Parathyroid adenoma (tissue), 2 donors: ENCODE measurements at regions not wholly inside any gene's neighbourhood (a gene's known extent, or its start where the extent isn't known, plus 50 kb on each side); places are given as distances from the start of the nearest gene placed in this dataset.
A peak's percentile ranks its signal among the peaks of the same experiment; 100 is the strongest.
"Not testable (repeated sequence)": the region's sequence is repeated elsewhere in the genome, so short reads cannot be mapped to it uniquely, and the experiment has no call there.

Source experiments
- H2AFZ ChIP-seq: fragments of 300-600 bp; sonication (generic); one replicate; pipeline ENCODE4 v1.7.0; 2017; ENCODE audit warnings: antibody characterized with exemption, mild to moderate bottlenecking
- H3K27ac ChIP-seq: fragments of 300-600 bp; sonication (generic); one replicate; pipeline ENCODE4 v1.7.0; 2017
- H3K27me3 ChIP-seq: fragments of 300-600 bp; sonication (generic); one replicate; pipeline ENCODE4 v1.7.0; 2017; ENCODE audit warnings: low read length; ENCODE audit not compliant: control insufficient read depth, insufficient read depth
- H3K36me3 ChIP-seq: fragments of 300-600 bp; sonication (generic); one replicate; pipeline ENCODE4 v1.7.0; 2017; ENCODE audit warnings: low read length; ENCODE audit not compliant: control insufficient read depth, insufficient read depth
- H3K4me1 ChIP-seq: fragments of 300-600 bp; sonication (generic); one replicate; pipeline ENCODE4 v1.7.0; 2017; ENCODE audit warnings: control low read depth
- H3K4me2 ChIP-seq: fragments of 300-600 bp; sonication (generic); one replicate; pipeline ENCODE4 v1.7.0; 2017; ENCODE audit warnings: low read length
- H3K4me3 ChIP-seq: fragments of 300-600 bp; sonication (generic); one replicate; pipeline ENCODE4 v1.7.0; 2017; ENCODE audit warnings: low read depth, low read length
- H3K79me2 ChIP-seq: fragments of 300-600 bp; sonication (generic); one replicate; pipeline ENCODE4 v1.7.0; 2017; ENCODE audit warnings: control low read depth
- H3K9ac ChIP-seq: fragments of 300-600 bp; sonication (generic); one replicate; pipeline ENCODE4 v1.7.0; 2017; ENCODE audit warnings: mild to moderate bottlenecking
- H3K9me3 ChIP-seq: fragments of 300-600 bp; sonication (generic); one replicate; pipeline ENCODE4 v1.7.0; 2017; ENCODE audit warnings: low read length; ENCODE audit not compliant: control insufficient read depth
- TF ChIP-seq, protein P1 (sequence below): fragments of 300-600 bp; sonication (generic); IDR thresholded peaks from one replicate; pipeline ENCODE4 v1.7.0; 2017; ENCODE audit warnings: antibody characterized with exemption, mild to moderate bottlenecking
- donor health status: primary hyperparathyroidism.

DNA sequence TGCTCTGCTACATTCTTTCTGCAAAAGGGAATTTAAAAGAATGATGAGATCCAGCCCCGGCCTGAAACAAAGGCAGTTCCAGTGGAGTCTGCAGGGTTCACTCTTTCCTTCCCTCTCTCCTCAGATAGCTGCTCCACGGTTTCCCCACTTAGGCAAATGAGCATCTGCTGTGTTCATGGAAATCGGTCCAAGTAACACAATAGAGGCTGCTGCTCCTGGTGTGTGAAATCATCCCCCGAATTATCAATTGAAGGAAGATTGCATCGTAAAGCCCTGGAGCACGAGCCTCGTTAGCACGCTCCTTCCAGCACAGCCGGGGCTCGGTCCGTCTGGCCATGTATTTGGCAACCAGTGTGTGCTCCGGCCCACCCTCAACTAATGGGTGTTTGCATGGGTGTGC is 108.3 kb upstream of the DPP6 start:
- H3K9ac ChIP-seq = no peak overlapping the region
- TF ChIP-seq, protein P1, sequence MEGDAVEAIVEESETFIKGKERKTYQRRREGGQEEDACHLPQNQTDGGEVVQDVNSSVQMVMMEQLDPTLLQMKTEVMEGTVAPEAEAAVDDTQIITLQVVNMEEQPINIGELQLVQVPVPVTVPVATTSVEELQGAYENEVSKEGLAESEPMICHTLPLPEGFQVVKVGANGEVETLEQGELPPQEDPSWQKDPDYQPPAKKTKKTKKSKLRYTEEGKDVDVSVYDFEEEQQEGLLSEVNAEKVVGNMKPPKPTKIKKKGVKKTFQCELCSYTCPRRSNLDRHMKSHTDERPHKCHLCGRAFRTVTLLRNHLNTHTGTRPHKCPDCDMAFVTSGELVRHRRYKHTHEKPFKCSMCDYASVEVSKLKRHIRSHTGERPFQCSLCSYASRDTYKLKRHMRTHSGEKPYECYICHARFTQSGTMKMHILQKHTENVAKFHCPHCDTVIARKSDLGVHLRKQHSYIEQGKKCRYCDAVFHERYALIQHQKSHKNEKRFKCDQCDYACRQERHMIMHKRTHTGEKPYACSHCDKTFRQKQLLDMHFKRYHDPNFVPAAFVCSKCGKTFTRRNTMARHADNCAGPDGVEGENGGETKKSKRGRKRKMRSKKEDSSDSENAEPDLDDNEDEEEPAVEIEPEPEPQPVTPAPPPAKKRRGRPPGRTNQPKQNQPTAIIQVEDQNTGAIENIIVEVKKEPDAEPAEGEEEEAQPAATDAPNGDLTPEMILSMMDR = no peak
- no peak overlapping the region for H3K27ac ChIP-seq
- H3K4me3 ChIP-seq = no peak overlapping the region
- no peak overlapping the region for H3K4me2 ChIP-seq
- H3K27me3 ChIP-seq = no peaks in the 10 kb centered on the region
- no peaks in the 10 kb centered on the region for H3K4me1 ChIP-seq
- no peaks in the 10 kb centered on the region for H3K36me3 ChIP-seq
- H3K79me2 ChIP-seq = no peaks in the 10 kb centered on the region
- no peak overlapping the region for H2AFZ ChIP-seq
- H3K9me3 ChIP-seq = no peaks in the 10 kb centered on the region

DNA sequence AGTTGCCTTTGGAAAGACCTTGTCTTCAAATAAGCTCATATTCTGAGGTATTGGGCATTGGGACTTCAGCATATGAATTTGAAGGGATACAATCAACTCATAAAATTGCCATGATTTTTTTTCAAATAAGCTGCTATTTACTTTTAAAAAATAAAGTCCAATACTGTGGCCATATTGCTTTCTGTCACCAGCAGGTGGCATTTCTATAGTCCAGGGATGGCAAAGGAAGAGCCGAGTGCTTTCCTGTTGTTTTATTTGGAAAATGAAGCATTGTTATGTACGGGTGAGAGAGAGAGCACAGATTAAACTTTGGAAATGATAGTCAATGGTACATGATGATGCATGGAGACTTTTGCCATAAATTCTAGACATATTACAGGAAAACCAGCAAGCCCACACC is 104.1 kb upstream of the DPP6 start:
- Histone ChIP-seq H3K27ac (no peak overlapping the region), H3K79me2 (no peaks in the 10 kb centered on the region), H3K9me3 (no peaks in the 10 kb centered on the region), H3K4me1 (no peaks in the 10 kb centered on the region), H3K9ac (no peak overlapping the region), H2AFZ (no peak overlapping the region), H3K36me3 (no peaks in the 10 kb centered on the region), H3K4me3 (no peak overlapping the region), H3K27me3 (no peaks in the 10 kb centered on the region), H3K4me2 (no peak overlapping the region)
- TF ChIP-seq, protein P1 = peak; percentile 10

GRCh38 chr7:153951316-153951715 is 100.9 kb upstream of the DPP6 start:
- no peaks in the 10 kb centered on the region for H3K27me3 ChIP-seq
- no peaks in the 10 kb centered on the region for H3K79me2 ChIP-seq
- no peak overlapping the region for H2AFZ ChIP-seq
- H3K27ac ChIP-seq = no peak overlapping the region
- H3K4me2 ChIP-seq = no peak overlapping the region
- TF ChIP-seq, protein P1 = no peak
- no peaks in the 10 kb centered on the region for H3K9me3 ChIP-seq
- H3K9ac ChIP-seq = no peak overlapping the region
- H3K36me3 ChIP-seq = no peaks in the 10 kb centered on the region
- no peak overlapping the region for H3K4me3 ChIP-seq
- H3K4me1 ChIP-seq = no peaks in the 10 kb centered on the region

- no peak overlapping the region for H3K4me3 ChIP-seq
- H3K9me3 ChIP-seq = no peaks in the 10 kb centered on the region
- H3K9ac ChIP-seq = no peak overlapping the region
- H3K79me2 ChIP-seq = no peaks in the 10 kb centered on the region
- H3K36me3 ChIP-seq = no peaks in the 10 kb centered on the region
- H3K4me1 ChIP-seq = no peaks in the 10 kb centered on the region
- no peak overlapping the region for H3K4me2 ChIP-seq
- H3K27me3 ChIP-seq = no peaks in the 10 kb centered on the region
- TF ChIP-seq, protein P1 = no peak
- no peak overlapping the region for H3K27ac ChIP-seq
- no peak overlapping the region for H2AFZ ChIP-seq
Measured at GRCh38 chr7:153954477-153954876, 97.7 kb upstream of the DPP6 start.

DNA sequence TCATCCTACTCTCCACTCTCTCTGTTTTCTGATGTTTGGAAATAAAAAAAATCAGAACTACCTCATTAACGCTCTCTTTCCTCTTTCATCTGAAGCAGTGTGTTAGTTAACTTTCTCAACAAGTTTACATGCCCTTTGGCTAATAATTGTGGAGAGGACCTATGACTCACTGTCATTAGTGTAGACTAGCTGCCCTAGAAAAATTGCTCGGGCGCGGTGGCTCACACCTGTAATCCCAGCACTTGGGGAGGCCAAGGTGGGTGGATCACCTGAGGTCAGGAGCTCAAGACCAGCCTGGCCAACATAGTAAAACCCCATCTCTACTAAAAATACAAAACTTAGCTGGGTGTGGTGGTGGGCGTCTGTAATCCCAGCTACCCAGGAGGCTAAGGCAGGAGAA is 94.5 kb upstream of the DPP6 start:
- H3K27me3 ChIP-seq, H3K9ac ChIP-seq: not testable (repeated sequence)

DNA sequence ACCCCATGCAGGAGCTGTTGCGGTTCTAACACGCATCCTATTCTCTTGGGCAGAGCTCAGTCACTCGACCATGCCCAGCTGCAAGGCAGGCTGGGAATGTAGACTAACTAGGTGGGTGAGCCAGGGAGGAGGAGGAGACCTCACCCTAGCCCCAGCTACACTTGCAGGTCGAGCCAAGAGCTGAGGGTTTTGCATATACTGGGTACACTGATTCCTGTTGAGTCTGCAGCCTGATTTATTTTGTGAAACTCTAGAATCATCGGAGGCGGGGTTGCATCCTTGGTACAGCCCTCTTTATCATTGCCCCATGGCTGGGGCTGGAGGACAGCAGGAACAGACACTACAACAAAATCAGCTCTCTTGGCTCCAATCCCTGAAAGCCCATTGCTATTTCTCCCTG is 93.8 kb upstream of the DPP6 start:
- not testable (repeated sequence) for H3K9ac ChIP-seq, H2AFZ ChIP-seq, H3K27ac ChIP-seq

More for the DNA sequence above, 94.5 kb upstream of the DPP6 start:
- H3K4me3 ChIP-seq, H2AFZ ChIP-seq, H3K79me2 ChIP-seq, H3K27ac ChIP-seq, H3K4me1 ChIP-seq, H3K9me3 ChIP-seq, H3K4me2 ChIP-seq, H3K36me3 ChIP-seq: not testable (repeated sequence)

DNA sequence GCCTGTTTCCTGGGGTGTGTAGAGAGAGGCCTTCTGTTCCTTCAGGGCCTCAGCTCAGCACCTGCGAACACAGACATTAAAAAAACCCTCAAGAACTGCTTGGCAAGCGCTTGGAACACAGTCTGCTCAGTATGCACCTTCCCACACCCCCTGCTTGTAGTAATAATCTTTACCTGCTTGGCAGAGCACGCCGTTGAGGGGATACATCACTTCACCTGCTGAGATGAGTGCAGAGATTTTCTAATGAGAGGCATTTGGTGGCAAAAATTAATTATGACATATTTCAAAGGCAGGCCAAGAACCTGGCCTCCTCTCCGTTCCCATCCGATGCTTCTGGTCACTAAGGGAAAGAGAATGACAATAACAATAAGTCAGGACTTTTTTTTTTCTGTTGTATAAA is 93.4 kb upstream of the DPP6 start:
- not testable (repeated sequence) for H3K27me3 ChIP-seq, H3K9me3 ChIP-seq, H3K9ac ChIP-seq, H3K79me2 ChIP-seq, H3K36me3 ChIP-seq, H2AFZ ChIP-seq, H3K27ac ChIP-seq, H3K4me3 ChIP-seq, H3K4me1 ChIP-seq, H3K4me2 ChIP-seq

More for the DNA sequence above, 93.8 kb upstream of the DPP6 start:
- not testable (repeated sequence) for H3K4me2 ChIP-seq, H3K27me3 ChIP-seq, H3K4me1 ChIP-seq, H3K4me3 ChIP-seq, H3K79me2 ChIP-seq, H3K36me3 ChIP-seq, H3K9me3 ChIP-seq

GRCh38 chr7:153964481-153965112 is 87.6 kb upstream of the DPP6 start:
- H3K4me1 ChIP-seq, H3K4me3 ChIP-seq, H3K9me3 ChIP-seq, H3K27me3 ChIP-seq, H3K9ac ChIP-seq, H3K4me2 ChIP-seq, H3K36me3 ChIP-seq, H2AFZ ChIP-seq, H3K27ac ChIP-seq, H3K79me2 ChIP-seq: not testable (repeated sequence)
